GM12878 (cell line): ENCODE measurements at regions not wholly inside any gene's neighbourhood (a gene's known extent, or its start where the extent isn't known, plus 50 kb on each side); places are given as distances from the start of the nearest gene placed in this dataset.
"Not testable (repeated sequence)": the region's sequence is repeated elsewhere in the genome, so short reads cannot be mapped to it uniquely, and the experiment has no call there.

ENCODE experiments used
- ATAC-seq: fragments of 200-7000 bp; cut with Tn5 transposase; 3 replicates; pipeline ENCODE4 v1.9.1; 2020; ENCODE audit warnings: mild to moderate bottlenecking, moderate library complexity
- BruUV-seq: library from RNA; stranded (reverse); fragments of 400-500 nt; replicated peaks from 2 replicates; lab custom pipeline; 2021; lab: Mats Ljungman, UMichigan
- CTCF ChIA-PET: fragments of 300-600 bp; sonication (Branson Sonifier 250); formaldehyde crosslinking; extraction: SDS; loops from one replicate; lab custom pipeline; 2021; ENCODE audit warnings: inconsistent platforms; lab: Yijun Ruan, JAX
- POLR2A ChIA-PET: fragments of 350-600 bp; formaldehyde crosslinking; extraction: SDS; loops from one replicate; lab custom pipeline; 2021; ENCODE audit warnings: inconsistent platforms; lab: Charles Lee
- RAD21 ChIA-PET: fragments of 300-600 bp; sonication (Branson Sonifier 250); formaldehyde crosslinking; loops from one replicate; lab custom pipeline; 2023; ENCODE audit warnings: antibody characterized with exemption; ENCODE audit not compliant: unreplicated experiment; lab: Charles Lee
- SMC1A ChIA-PET: fragments of 300-600 bp; sonication (Branson Sonifier 250); formaldehyde crosslinking; loops from one replicate; lab custom pipeline; 2023; ENCODE audit not compliant: unreplicated experiment, uncharacterized antibody; lab: Charles Lee
- DNase-seq: peaks from one replicate; pipeline ENCODE4 v3.0.0-alpha.2; 2011; ENCODE audit warnings: low read depth, low spot score
- FAIRE-seq: peaks from 3 replicates; lab custom pipeline; 2011; peaks lifted over from hg19 to GRCh38; lab: Jason Lieb, UNC
- H2AFZ ChIP-seq: 2 replicates; pipeline ENCODE4 v1.6.0; 2011; ENCODE audit warnings: low read depth, low read length, control low read depth; ENCODE audit not compliant: control insufficient read depth
- H3K27ac ChIP-seq: 2 replicates; pipeline ENCODE4 v1.5.1; 2011; ENCODE audit warnings: control low read depth; ENCODE audit not compliant: control insufficient read depth, insufficient read depth
- H3K27me3 ChIP-seq, 2 experiments: replicated peaks in 1 of 2; 2 replicates each; pipeline versions ENCODE4 v1.6.0 to v1.6.1; 2011; ENCODE audit warnings: low read length in 1 of 2; ENCODE audit not compliant: control insufficient read depth in 2 of 2, insufficient read depth in 2 of 2
- H3K36me3 ChIP-seq, 2 experiments: 2 replicates each; pipeline ENCODE4 v1.5.1; 2011; ENCODE audit warnings: low read length in 1 of 2; ENCODE audit not compliant: control insufficient read depth in 2 of 2, insufficient read depth in 2 of 2
- H3K4me1 ChIP-seq: 2 replicates; pipeline ENCODE4 v1.6.1; 2011; ENCODE audit warnings: mild to moderate bottlenecking, low read length, moderate library complexity, mixed read lengths; ENCODE audit not compliant: control insufficient read depth, insufficient read depth
- H3K4me2 ChIP-seq: 2 replicates; pipeline ENCODE4 v1.6.0; 2011; ENCODE audit warnings: control low read depth; ENCODE audit not compliant: control insufficient read depth, insufficient read depth
- H3K4me3 ChIP-seq: fragments of 200-600 bp; sonication (generic); 2 replicates; pipeline ENCODE4 v1.5.1; 2016
- H3K79me2 ChIP-seq: 2 replicates; pipeline ENCODE4 v1.6.0; 2011; ENCODE audit warnings: low read length; ENCODE audit not compliant: control insufficient read depth, insufficient read depth
- H3K9ac ChIP-seq: 2 replicates; pipeline ENCODE4 v1.8.0; 2011; ENCODE audit warnings: low read length, control low read depth, mixed read lengths; ENCODE audit not compliant: control insufficient read depth, insufficient read depth
- H3K9me3 ChIP-seq: replicated peaks from 3 replicates; pipeline ENCODE4 v1.5.1; 2011; ENCODE audit warnings: mild to moderate bottlenecking, low read length; ENCODE audit not compliant: control insufficient read depth, insufficient read depth
- H4K20me1 ChIP-seq: 2 replicates; pipeline ENCODE4 v1.6.0; 2011; ENCODE audit not compliant: control insufficient read depth, insufficient read depth
- ATF2 ChIP-seq: IDR thresholded peaks from 2 replicates; pipeline ENCODE4 v1.6.1; 2012; ENCODE audit warnings: low read length, inconsistent platforms
- CEBPB ChIP-seq, 2 experiments: fragments of 150-350 bp in 1 of 2; IDR thresholded peaks; 2 replicates each; pipeline ENCODE4 v1.6.1; 2012 to 2014; ENCODE audit warnings: low read depth in 2 of 2, low read length in 2 of 2, borderline replicate concordance in 1 of 2, inconsistent platforms in 1 of 2
- E2F8 ChIP-seq: fragments of 450-650 bp; IDR thresholded peaks from 2 replicates; pipeline ENCODE4 v1.6.1; 2018; ENCODE audit warnings: mild to moderate bottlenecking, low read depth, moderate library complexity; ENCODE audit not compliant: partially characterized antibody
- NFIC ChIP-seq: IDR thresholded peaks from 2 replicates; pipeline ENCODE4 v1.6.1; 2012; ENCODE audit warnings: low read depth, mild to moderate bottlenecking, inconsistent platforms, low read length, moderate library complexity
- PAX8 ChIP-seq: fragments of 450-650 bp; IDR thresholded peaks from 2 replicates; pipeline ENCODE4 v1.6.1; 2017; ENCODE audit warnings: mild to moderate bottlenecking, moderate library complexity
- POLR2AphosphoS2 ChIP-seq: IDR thresholded peaks from 2 replicates; pipeline ENCODE4 v1.6.1; 2011; ENCODE audit warnings: low read depth, mild to moderate bottlenecking, low read length, improper control_type of control experiment, moderate library complexity
- RAD51 ChIP-seq: fragments of 450-650 bp; IDR thresholded peaks from 2 replicates; pipeline ENCODE4 v1.6.1; 2016; ENCODE audit warnings: moderate library complexity, mild to moderate bottlenecking, inconsistent platforms
- SP1 ChIP-seq: IDR thresholded peaks from one replicate; pipeline ENCODE4 v1.6.1; 2011; ENCODE audit warnings: low read depth, low read length
- ZNF274 ChIP-seq: IDR thresholded peaks from one replicate; pipeline ENCODE4 v1.8.0; 2011; ENCODE audit not compliant: insufficient read length, insufficient read depth
- WGBS: methylation state at CpG from one replicate; pipeline ENCODE4 v1.1.6; 2016; ENCODE audit warnings: low lambda C conversion rate; ENCODE audit not compliant: insufficient replicate concordance, insufficient coverage; ENCODE audit errors: missing lambda C conversion rate; 5-methylcytosine and 5-hydroxymethylcytosine counted together
- in situ Hi-C: fragments of 300-500 bp; cut with MboI; formaldehyde crosslinking; loops from 9 replicates; pipeline ENCODE4 v1.14.3; 2018; ENCODE audit warnings: mixed read lengths
- intact Hi-C: fragments of 100-400 bp; cut with micrococcal nuclease; formaldehyde crosslinking; loops from one replicate; pipeline ENCODE4 v1.14.2; 2022; ENCODE audit not compliant: unreplicated experiment

GRCh38 chr7:27457603-27458565, 204.8 kb downstream of the HIBADH start:
- POLR2A ChIA-PET, H3K4me2 ChIP-seq, H2AFZ ChIP-seq, intact Hi-C loops, H3K27ac ChIP-seq, H3K9me3 ChIP-seq, H3K9ac ChIP-seq, in situ Hi-C loops, ATAC-seq, BruUV-seq, H3K27me3 ChIP-seq, SMC1A ChIA-PET, H3K36me3 ChIP-seq, DNase-seq, H3K4me1 ChIP-seq, H4K20me1 ChIP-seq, H3K79me2 ChIP-seq, FAIRE-seq, RAD21 ChIA-PET, CTCF ChIA-PET, H3K4me3 ChIP-seq: not testable (repeated sequence)
- 75% methylated on average over 27 of the region's 35 CpGs for WGBS

- ATAC-seq = no peak
- no TSS peak for BruUV-seq
- CTCF ChIA-PET = interaction anchor here (0.7 kb wide), 1 partner anchor 263 kb away, joined by 3 read pairs; no protein-coding TSS in a partner anchor
- Histone ChIP-seq H2AFZ (no peak overlapping the region), H3K9ac (no peak overlapping the region), H4K20me1 (no peaks in the 10 kb centered on the region), H3K4me3 (no peak overlapping the region), H3K4me2 (no peak overlapping the region), H3K27me3 (no peaks in the 10 kb centered on the region; a peak in 2 of 4 replicates), H3K36me3 (no peaks in the 10 kb centered on the region), H3K27ac (no peak overlapping the region), H3K9me3 (no peaks in the 10 kb centered on the region), H3K79me2 (no peaks in the 10 kb centered on the region), H3K4me1 (no peaks in the 10 kb centered on the region)
- no peak for DNase-seq
- POLR2A ChIA-PET = no interaction called here
- no peak for FAIRE-seq
- intact Hi-C loops = no loop called here
- WGBS = 22% methylated on average over 4 of the region's 4 CpGs
- in situ Hi-C loops = no loop called here
- SMC1A ChIA-PET = no interaction called here
- RAD21 ChIA-PET = no interaction called here
- TF ChIP-seq NFIC = no peak
- TF ChIP-seq SP1 = no peak
- TF ChIP-seq ATF2 = no peak
- no peak for TF ChIP-seq ZNF274
- TF ChIP-seq CEBPB (IDR thresholded peaks at IDR 0.05; ENCODE audit: borderline replicate concordance in 1 of 2, low read depth in 2 of 2, low read length in 2 of 2) = no peak
- TF ChIP-seq RAD51 = no peak
- no peak for TF ChIP-seq PAX8
- TF ChIP-seq E2F8 = no peak
- no peak for TF ChIP-seq POLR2AphosphoS2
Observed at GRCh38 chr7:27459021-27459730, 203.5 kb downstream of the HIBADH start.
